Hepatocyte (in vitro differentiated cells): ENCODE measurements at regions not wholly inside any gene's neighbourhood (a gene's known extent, or its start where the extent isn't known, plus 50 kb on each side); places are given as distances from the start of the nearest gene placed in this dataset.

Source experiments
- DNase-seq: peaks from one replicate; pipeline ENCODE4 v3.0.0-alpha.2; 2016; ENCODE audit warnings: low spot score
- H2AFZ ChIP-seq: fragments of 200-600 bp; sonication (generic); 2 replicates; pipeline ENCODE4 v1.6.0; 2016; ENCODE audit warnings: antibody characterized with exemption, mild to moderate bottlenecking
- H3K27ac ChIP-seq: fragments of 200-600 bp; sonication (generic); 2 replicates; pipeline ENCODE4 v1.5.1; 2016; ENCODE audit warnings: mild to moderate bottlenecking
- H3K27me3 ChIP-seq: fragments of 200-600 bp; sonication (generic); 2 replicates; pipeline ENCODE4 v1.6.1; 2016
- H3K36me3 ChIP-seq: fragments of 200-600 bp; sonication (generic); replicated peaks from 2 replicates; pipeline ENCODE4 v1.5.1; 2016; ENCODE audit warnings: low read depth; ENCODE audit not compliant: insufficient read depth
- H3K4me1 ChIP-seq: fragments of 200-600 bp; sonication (generic); 2 replicates; pipeline ENCODE4 v1.5.1; 2016; ENCODE audit warnings: mild to moderate bottlenecking, moderate library complexity; ENCODE audit not compliant: insufficient read depth
- H3K4me2 ChIP-seq: fragments of 200-600 bp; sonication (generic); 2 replicates; pipeline ENCODE4 v1.6.0; 2016
- H3K4me3 ChIP-seq: fragments of 200-600 bp; sonication (generic); 2 replicates; pipeline ENCODE4 v1.5.1; 2016; ENCODE audit warnings: mild to moderate bottlenecking
- H3K79me2 ChIP-seq: fragments of 200-600 bp; sonication (generic); 2 replicates; pipeline ENCODE4 v1.6.0; 2017; ENCODE audit warnings: mild to moderate bottlenecking
- H3K9me2 ChIP-seq: fragments of 200-600 bp; sonication (generic); replicated peaks from 2 replicates; pipeline ENCODE4 v1.6.0; 2017; ENCODE audit warnings: mild to moderate bottlenecking; ENCODE audit not compliant: insufficient read depth
- H3K9me3 ChIP-seq: fragments of 200-600 bp; sonication (generic); 2 replicates; pipeline ENCODE4 v1.5.1; 2016; ENCODE audit warnings: low read depth, mild to moderate bottlenecking
- H4K20me1 ChIP-seq: fragments of 200-600 bp; sonication (generic); 2 replicates; pipeline ENCODE4 v1.6.0; 2016; ENCODE audit warnings: mild to moderate bottlenecking; ENCODE audit not compliant: insufficient read depth, poor library complexity, severe bottlenecking
- CTCF ChIP-seq: fragments of 200-600 bp; sonication (generic); IDR thresholded peaks from 2 replicates; pipeline ENCODE4 v1.5.1; 2016; ENCODE audit warnings: antibody characterized with exemption, mild to moderate bottlenecking; ENCODE audit not compliant: poor library complexity
- EZH2 ChIP-seq: fragments of 200-600 bp; sonication (generic); IDR thresholded peaks from 2 replicates; pipeline ENCODE4 v1.6.1; 2016; ENCODE audit warnings: antibody characterized with exemption, mild to moderate bottlenecking, borderline replicate concordance
- EZH2phosphoT487 ChIP-seq: fragments of 200-600 bp; sonication (generic); IDR thresholded peaks from one replicate; pipeline ENCODE4 v1.6.1; 2018; ENCODE audit warnings: antibody characterized with exemption, mild to moderate bottlenecking, low read depth, moderate library complexity; ENCODE audit not compliant: unreplicated experiment, severe bottlenecking
- WGBS: methylation state at CpG from one replicate; pipeline ENCODE4 v1.1.6; 2016; ENCODE audit warnings: low lambda C conversion rate; ENCODE audit errors: missing lambda C conversion rate; 5-methylcytosine and 5-hydroxymethylcytosine counted together

- H3K27me3 ChIP-seq: no peaks in the 10 kb centered on the region
- 90% methylated on average over 8 of the region's 8 CpGs for WGBS
- H3K4me1 ChIP-seq: peaks cover 12% of the 10 kb centered on the region
- H3K36me3 ChIP-seq: no peaks in the 10 kb centered on the region
- no peaks in the 10 kb centered on the region for H4K20me1 ChIP-seq
- no peaks in the 10 kb centered on the region for H3K9me3 ChIP-seq
- H3K79me2 ChIP-seq: no peaks in the 10 kb centered on the region
- no peak overlapping the region for H3K4me3 ChIP-seq
- H3K27ac ChIP-seq: peak overlapping the region; percentile 66
- H3K9me2 ChIP-seq: no peaks in the 10 kb centered on the region
- DNase-seq: no peak
- TF ChIP-seq EZH2 (no peak), CTCF (no peak), EZH2phosphoT487 (no peak)
- H3K4me2 ChIP-seq: no peak overlapping the region
- H2AFZ ChIP-seq: no peak overlapping the region
These were observed 683.0 kb downstream of the MATN1 start for GRCh38 chr1:30040081-30041019.

- Histone ChIP-seq H3K36me3 (no peaks in the 10 kb centered on the region), H3K4me1 (peaks cover 12% of the 10 kb centered on the region), H3K9me3 (no peaks in the 10 kb centered on the region), H2AFZ (no peak overlapping the region), H3K4me3 (no peak overlapping the region), H3K9me2 (no peaks in the 10 kb centered on the region), H3K79me2 (no peaks in the 10 kb centered on the region), H3K4me2 (peak overlapping the region; percentile 36), H4K20me1 (no peaks in the 10 kb centered on the region), H3K27me3 (no peaks in the 10 kb centered on the region), H3K27ac (peak overlapping the region; percentile 72)
- TF ChIP-seq CTCF: no peak
- TF ChIP-seq EZH2: no peak
- no peak for TF ChIP-seq EZH2phosphoT487
- peak; percentile 38 for DNase-seq
- 79% methylated on average over 10 of the region's 10 CpGs for WGBS
These were observed 683.9 kb downstream of the MATN1 start for GRCh38 chr1:30039354-30040080.

- peak overlapping the region; percentile 72 for H3K27ac ChIP-seq
- H3K4me2 ChIP-seq: peak overlapping the region; percentile 36
- TF ChIP-seq CTCF (no peak), EZH2phosphoT487 (no peak), EZH2 (no peak)
- H3K79me2 ChIP-seq: no peaks in the 10 kb centered on the region
- no peak for DNase-seq
- WGBS: 85% methylated on average over 9 of the region's 9 CpGs
- no peaks in the 10 kb centered on the region for H3K9me3 ChIP-seq
- H4K20me1 ChIP-seq: no peaks in the 10 kb centered on the region
- H3K4me1 ChIP-seq: peaks cover 12% of the 10 kb centered on the region
- no peak overlapping the region for H3K4me3 ChIP-seq
- no peak overlapping the region for H2AFZ ChIP-seq
- H3K36me3 ChIP-seq: no peaks in the 10 kb centered on the region
- no peaks in the 10 kb centered on the region for H3K27me3 ChIP-seq
- no peaks in the 10 kb centered on the region for H3K9me2 ChIP-seq
These were observed 685.0 kb downstream of the MATN1 start for GRCh38 chr1:30038134-30039025.
